ENCODE measurements at regions not wholly inside any gene's neighbourhood (a gene's known extent, or its start where the extent isn't known, plus 50 kb on each side); places are given as distances from the start of the nearest gene placed in this dataset.

- Histone ChIP-seq H3K9me3 (ENCODE audit: insufficient read depth, low read length) (no peaks in the 10 kb centered on the region), H2AFZ (ENCODE audit: low read depth, low read length, severe bottlenecking) (no peak overlapping the region), H4K20me1 (ENCODE audit: low read depth, low read length) (peaks cover 24% of the 10 kb centered on the region; the same call in 1 of the 2 replicates), H3K4me3 (ENCODE audit: insufficient read depth, low read length, poor library complexity, severe bottlenecking) (no peak overlapping the region), H3K27ac (ENCODE audit: low read depth, low read length) (no peak overlapping the region), H3K36me3 (ENCODE audit: low read length) (no peaks in the 10 kb centered on the region), H3K9me2 (replicated peaks; ENCODE audit: insufficient read depth, low read length) (no peaks in the 10 kb centered on the region), H3K79me2 (ENCODE audit: insufficient read depth, low read length) (peaks cover 25% of the 10 kb centered on the region; the same call in 1 of the 2 replicates), H3K27me3 (ENCODE audit: low read length) (no peaks in the 10 kb centered on the region), H3F3A (ENCODE audit: insufficient read depth) (no peaks in the 10 kb centered on the region), H3K4me2 (ENCODE audit: low read depth, low read length, poor library complexity, severe bottlenecking) (no peak overlapping the region), H3K9ac (ENCODE audit: low read length) (no peak overlapping the region)
- TF ChIP-seq EZH2phosphoT487 (conservative IDR thresholded peaks at IDR 0.05; ENCODE audit: low read length) = no peak
- TF ChIP-seq, protein P1, sequence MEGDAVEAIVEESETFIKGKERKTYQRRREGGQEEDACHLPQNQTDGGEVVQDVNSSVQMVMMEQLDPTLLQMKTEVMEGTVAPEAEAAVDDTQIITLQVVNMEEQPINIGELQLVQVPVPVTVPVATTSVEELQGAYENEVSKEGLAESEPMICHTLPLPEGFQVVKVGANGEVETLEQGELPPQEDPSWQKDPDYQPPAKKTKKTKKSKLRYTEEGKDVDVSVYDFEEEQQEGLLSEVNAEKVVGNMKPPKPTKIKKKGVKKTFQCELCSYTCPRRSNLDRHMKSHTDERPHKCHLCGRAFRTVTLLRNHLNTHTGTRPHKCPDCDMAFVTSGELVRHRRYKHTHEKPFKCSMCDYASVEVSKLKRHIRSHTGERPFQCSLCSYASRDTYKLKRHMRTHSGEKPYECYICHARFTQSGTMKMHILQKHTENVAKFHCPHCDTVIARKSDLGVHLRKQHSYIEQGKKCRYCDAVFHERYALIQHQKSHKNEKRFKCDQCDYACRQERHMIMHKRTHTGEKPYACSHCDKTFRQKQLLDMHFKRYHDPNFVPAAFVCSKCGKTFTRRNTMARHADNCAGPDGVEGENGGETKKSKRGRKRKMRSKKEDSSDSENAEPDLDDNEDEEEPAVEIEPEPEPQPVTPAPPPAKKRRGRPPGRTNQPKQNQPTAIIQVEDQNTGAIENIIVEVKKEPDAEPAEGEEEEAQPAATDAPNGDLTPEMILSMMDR (IDR thresholded peaks at IDR 0.05; ENCODE audit: insufficient read depth, low read length, poor library complexity, severe bottlenecking) = no peak
Measured at GRCh38 chr3:72383230-72383629, 465.0 kb downstream of the SHQ1 start.

- no peaks in the 10 kb centered on the region for H3F3A ChIP-seq (ENCODE audit: insufficient read depth)
- H3K9me3 ChIP-seq (ENCODE audit: insufficient read depth, low read length) = no peaks in the 10 kb centered on the region
- no peak overlapping the region for H3K27ac ChIP-seq (ENCODE audit: low read depth, low read length)
- H3K4me3 ChIP-seq (ENCODE audit: insufficient read depth, low read length, poor library complexity, severe bottlenecking) = no peak overlapping the region
- no peak overlapping the region for H2AFZ ChIP-seq (ENCODE audit: low read depth, low read length, severe bottlenecking)
- peaks cover 25% of the 10 kb centered on the region; the same call in 1 of the 2 replicates for H3K79me2 ChIP-seq (ENCODE audit: insufficient read depth, low read length)
- no peak overlapping the region for H3K4me2 ChIP-seq (ENCODE audit: low read depth, low read length, poor library complexity, severe bottlenecking)
- H3K36me3 ChIP-seq (ENCODE audit: low read length) = 0 out of 2 replicates have a peak, but pooled peaks cover 2% of the 10 kb centered on the region
- TF ChIP-seq, protein P1 (IDR thresholded peaks at IDR 0.05; ENCODE audit: insufficient read depth, low read length, poor library complexity, severe bottlenecking) = no peak
- no peak for TF ChIP-seq EZH2phosphoT487 (conservative IDR thresholded peaks at IDR 0.05; ENCODE audit: low read length)
- no peaks in the 10 kb centered on the region for H3K9me2 ChIP-seq (replicated peaks; ENCODE audit: insufficient read depth, low read length)
- H4K20me1 ChIP-seq (ENCODE audit: low read depth, low read length) = peaks cover 23% of the 10 kb centered on the region; the same call in 1 of the 2 replicates
- H3K27me3 ChIP-seq (ENCODE audit: low read length) = no peaks in the 10 kb centered on the region
- no peak overlapping the region for H3K9ac ChIP-seq (ENCODE audit: low read length)
Measured at GRCh38 chr3:72382460-72382859, 465.8 kb downstream of the SHQ1 start.

GRCh38 chr3:72381584-72381983 is 466.7 kb downstream of the SHQ1 start:
- Histone ChIP-seq H2AFZ (ENCODE audit: low read depth, low read length, severe bottlenecking) (no peak overlapping the region), H3K27me3 (ENCODE audit: low read length) (no peaks in the 10 kb centered on the region), H3K9me2 (replicated peaks; ENCODE audit: insufficient read depth, low read length) (no peaks in the 10 kb centered on the region), H3K4me3 (ENCODE audit: insufficient read depth, low read length, poor library complexity, severe bottlenecking) (no peak overlapping the region), H3K36me3 (ENCODE audit: low read length) (0 out of 2 replicates have a peak, but pooled peaks cover 2% of the 10 kb centered on the region), H3K27ac (ENCODE audit: low read depth, low read length) (no peak overlapping the region), H3K9ac (ENCODE audit: low read length) (no peak overlapping the region), H3F3A (ENCODE audit: insufficient read depth) (no peaks in the 10 kb centered on the region), H3K79me2 (ENCODE audit: insufficient read depth, low read length) (peaks cover 19% of the 10 kb centered on the region; the same call in 1 of the 2 replicates), H4K20me1 (ENCODE audit: low read depth, low read length) (peaks cover 14% of the 10 kb centered on the region; the same call in 1 of the 2 replicates), H3K4me2 (ENCODE audit: low read depth, low read length, poor library complexity, severe bottlenecking) (no peak overlapping the region), H3K9me3 (ENCODE audit: insufficient read depth, low read length) (no peaks in the 10 kb centered on the region)
- TF ChIP-seq, protein P1 (IDR thresholded peaks at IDR 0.05; ENCODE audit: insufficient read depth, low read length, poor library complexity, severe bottlenecking) = no peak
- TF ChIP-seq EZH2phosphoT487 (conservative IDR thresholded peaks at IDR 0.05; ENCODE audit: low read length) = no peak

Measured in SU-DHL-6 (cell line).